Calu3 (cell line): ENCODE measurements at regions not wholly inside any gene's neighbourhood (a gene's known extent, or its start where the extent isn't known, plus 50 kb on each side); places are given as distances from the start of the nearest gene placed in this dataset.

Experiments
- BruUV-seq: library from RNA; stranded (reverse); fragments of 400-500 nt; replicated peaks from 2 replicates; lab custom pipeline; 2021; lab: Mats Ljungman, UMichigan
- CTCF ChIA-PET: fragments of 300-600 bp; sonication (Branson Sonifier 250); formaldehyde crosslinking; loops from one replicate; lab custom pipeline; 2022; ENCODE audit warnings: antibody characterized with exemption; lab: Charles Lee
- DNase-seq: peaks from one replicate; pipeline ENCODE4 v3.0.0; 2022
- H3K27ac Mint-ChIP-seq: one replicate; pipeline ENCODE4 v1.8.0; 2022; ENCODE audit warnings: mixed read lengths; ENCODE audit not compliant: unreplicated experiment
- H3K27me3 Mint-ChIP-seq: one replicate; pipeline ENCODE4 v1.8.0; 2022; ENCODE audit warnings: mixed read lengths; ENCODE audit not compliant: unreplicated experiment
- H3K36me3 Mint-ChIP-seq: one replicate; pipeline ENCODE4 v1.8.0; 2022; ENCODE audit warnings: mild to moderate bottlenecking, moderate library complexity, mixed read lengths; ENCODE audit not compliant: insufficient read depth, unreplicated experiment
- H3K4me1 Mint-ChIP-seq: one replicate; pipeline ENCODE4 v1.8.0; 2022; ENCODE audit warnings: mild to moderate bottlenecking, low read depth, mixed read lengths; ENCODE audit not compliant: unreplicated experiment
- H3K4me3 Mint-ChIP-seq: one replicate; pipeline ENCODE4 v1.8.0; 2022; ENCODE audit warnings: mild to moderate bottlenecking, low read depth, moderate library complexity, mixed read lengths; ENCODE audit not compliant: unreplicated experiment
- H3K9me3 Mint-ChIP-seq: one replicate; pipeline ENCODE4 v1.8.0; 2022; ENCODE audit warnings: low read depth, mixed read lengths; ENCODE audit not compliant: unreplicated experiment
- intact Hi-C: fragments of 100-400 bp; cut with micrococcal nuclease; formaldehyde crosslinking; loops from one replicate; pipeline ENCODE4 v1.10.0; 2022; ENCODE audit not compliant: unreplicated experiment
- TF ChIP-seq, protein P1 (sequence below): fragments of 200-600 bp; IDR thresholded peaks from one replicate; pipeline ENCODE4 v1.8.0; 2022; ENCODE audit warnings: antibody characterized with exemption; ENCODE audit not compliant: unreplicated experiment

DNA sequence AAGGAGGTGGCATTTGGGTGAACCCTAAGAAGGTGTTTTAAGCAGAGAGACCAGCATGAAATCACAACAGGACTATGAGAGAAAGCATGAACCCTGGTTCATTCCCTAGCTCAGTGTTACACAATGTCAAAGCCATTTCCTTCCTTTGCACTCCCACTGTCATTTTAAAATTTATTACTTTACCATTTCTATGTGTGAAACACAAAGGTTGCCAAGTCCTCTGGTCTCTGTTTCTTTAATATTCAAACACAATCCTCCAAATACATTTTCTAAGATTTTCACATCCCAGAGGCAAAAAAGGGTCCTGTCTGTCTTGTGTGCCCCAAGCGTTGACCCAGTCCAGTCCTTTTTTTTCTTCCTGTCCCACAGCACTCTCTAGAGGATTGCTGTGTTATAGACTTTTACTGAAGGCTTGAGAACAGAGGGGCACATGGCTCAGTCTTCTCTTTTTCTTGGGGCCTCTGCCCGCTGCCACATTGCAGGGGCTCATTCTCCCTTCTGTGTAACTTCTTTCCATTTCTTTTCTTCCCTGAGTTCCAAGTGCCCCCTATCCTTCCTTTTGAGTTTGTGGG lies 78.6 kb upstream of the SLC28A3 start:
- CTCF ChIA-PET: interaction anchor here (0.8 kb wide), 1 partner anchor 22 kb away, joined by 4 read pairs; no protein-coding TSS in a partner anchor
- Mint-ChIP-seq H3K36me3 (no peaks in the 10 kb centered on the region), H3K9me3 (peaks cover 3% of the 10 kb centered on the region), H3K4me1 (no peaks in the 10 kb centered on the region), H3K27ac (no peak overlapping the region), H3K27me3 (no peaks in the 10 kb centered on the region), H3K4me3 (no peak overlapping the region)
- BruUV-seq: no TSS peak
- no peak for DNase-seq
- TF ChIP-seq, protein P1, sequence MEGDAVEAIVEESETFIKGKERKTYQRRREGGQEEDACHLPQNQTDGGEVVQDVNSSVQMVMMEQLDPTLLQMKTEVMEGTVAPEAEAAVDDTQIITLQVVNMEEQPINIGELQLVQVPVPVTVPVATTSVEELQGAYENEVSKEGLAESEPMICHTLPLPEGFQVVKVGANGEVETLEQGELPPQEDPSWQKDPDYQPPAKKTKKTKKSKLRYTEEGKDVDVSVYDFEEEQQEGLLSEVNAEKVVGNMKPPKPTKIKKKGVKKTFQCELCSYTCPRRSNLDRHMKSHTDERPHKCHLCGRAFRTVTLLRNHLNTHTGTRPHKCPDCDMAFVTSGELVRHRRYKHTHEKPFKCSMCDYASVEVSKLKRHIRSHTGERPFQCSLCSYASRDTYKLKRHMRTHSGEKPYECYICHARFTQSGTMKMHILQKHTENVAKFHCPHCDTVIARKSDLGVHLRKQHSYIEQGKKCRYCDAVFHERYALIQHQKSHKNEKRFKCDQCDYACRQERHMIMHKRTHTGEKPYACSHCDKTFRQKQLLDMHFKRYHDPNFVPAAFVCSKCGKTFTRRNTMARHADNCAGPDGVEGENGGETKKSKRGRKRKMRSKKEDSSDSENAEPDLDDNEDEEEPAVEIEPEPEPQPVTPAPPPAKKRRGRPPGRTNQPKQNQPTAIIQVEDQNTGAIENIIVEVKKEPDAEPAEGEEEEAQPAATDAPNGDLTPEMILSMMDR: no peak
- intact Hi-C loops: no loop called here

DNA sequence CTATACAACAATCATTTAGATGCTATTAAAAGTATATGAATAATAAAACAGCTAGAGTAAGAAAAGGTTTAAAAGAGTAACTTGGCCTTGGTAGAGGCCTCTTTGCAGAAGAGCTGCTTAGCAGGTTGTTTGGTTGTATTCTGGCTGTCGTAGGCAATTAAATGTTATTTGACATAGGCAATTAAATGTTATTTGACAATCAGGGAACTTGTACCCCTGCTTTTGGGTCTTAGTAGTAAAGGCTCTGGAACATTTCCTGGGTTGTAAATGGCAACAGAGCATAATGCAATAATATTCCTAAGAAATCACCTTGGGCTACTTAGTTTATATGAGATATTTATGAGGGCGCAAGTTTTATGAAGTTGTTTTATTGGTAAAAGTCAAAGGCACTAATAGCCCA lies 84.4 kb upstream of the SLC28A3 start:
- intact Hi-C loops: no loop called here
- TF ChIP-seq, protein P1: no peak
- H3K27me3 Mint-ChIP-seq: no peaks in the 10 kb centered on the region

DNA sequence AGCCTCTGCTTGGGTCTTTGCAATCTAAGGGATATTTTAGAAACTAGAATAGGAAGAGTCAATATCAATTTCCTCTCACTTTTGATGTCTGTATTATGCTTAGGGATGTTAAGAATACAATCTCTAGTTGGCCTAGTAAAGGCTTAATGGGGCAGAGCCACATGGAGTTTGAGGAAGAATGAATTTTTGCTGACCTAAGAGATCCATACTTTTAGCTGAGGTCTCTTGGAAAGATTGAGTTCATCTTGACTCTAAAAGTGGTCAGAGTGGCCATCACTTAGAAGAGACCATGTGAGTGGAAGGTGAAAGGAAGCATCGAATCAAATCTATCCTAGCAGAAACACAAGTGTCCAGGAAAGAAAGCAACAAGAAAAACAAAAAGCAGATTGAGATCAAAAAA lies 92.2 kb upstream of the SLC28A3 start:
- H3K36me3 Mint-ChIP-seq: no peaks in the 10 kb centered on the region
- no peak for DNase-seq
- intact Hi-C loops: no loop called here
- BruUV-seq: no TSS peak
- no peak overlapping the region for H3K27ac Mint-ChIP-seq
- CTCF ChIA-PET: no interaction called here
- TF ChIP-seq, protein P1: no peak
- no peaks in the 10 kb centered on the region for H3K4me1 Mint-ChIP-seq
- H3K4me3 Mint-ChIP-seq: no peak overlapping the region
- H3K27me3 Mint-ChIP-seq: no peaks in the 10 kb centered on the region
- H3K9me3 Mint-ChIP-seq: peaks cover 3% of the 10 kb centered on the region

More for the DNA sequence above, 84.4 kb upstream of the SLC28A3 start:
- H3K9me3 Mint-ChIP-seq: peaks cover 3% of the 10 kb centered on the region
- H3K4me3 Mint-ChIP-seq: no peak overlapping the region
- no peak overlapping the region for H3K27ac Mint-ChIP-seq
- H3K36me3 Mint-ChIP-seq: no peaks in the 10 kb centered on the region
- no TSS peak for BruUV-seq
- no peaks in the 10 kb centered on the region for H3K4me1 Mint-ChIP-seq
- no peak for DNase-seq
- CTCF ChIA-PET: no interaction called here

DNA sequence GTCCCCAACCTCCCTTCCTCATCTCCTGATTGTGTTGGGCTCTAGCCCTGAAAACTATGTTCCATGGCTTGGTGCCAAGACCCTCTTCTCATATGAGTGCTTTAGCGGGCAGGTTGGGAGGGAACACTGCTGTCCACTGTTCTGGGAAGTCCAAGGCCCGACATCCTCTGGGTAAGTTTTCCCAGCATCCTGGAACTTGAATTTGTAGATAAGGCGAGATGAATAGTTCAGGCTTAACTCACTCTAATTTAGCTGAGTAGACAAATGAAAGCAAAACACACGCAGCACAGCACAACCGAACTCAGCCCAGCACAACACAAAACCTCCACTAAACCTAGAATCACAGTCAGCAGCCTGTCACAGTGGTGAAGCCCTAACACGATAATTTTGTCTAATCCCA lies 95.3 kb upstream of the SLC28A3 start:
- BruUV-seq: no TSS peak
- H3K4me3 Mint-ChIP-seq: no peak overlapping the region
- no peaks in the 10 kb centered on the region for H3K36me3 Mint-ChIP-seq
- H3K9me3 Mint-ChIP-seq: peaks cover 3% of the 10 kb centered on the region
- no peaks in the 10 kb centered on the region for H3K27me3 Mint-ChIP-seq
- TF ChIP-seq, protein P1: no peak
- no peak overlapping the region for H3K27ac Mint-ChIP-seq
- intact Hi-C loops: no loop called here
- CTCF ChIA-PET: no interaction called here
- DNase-seq: no peak
- no peaks in the 10 kb centered on the region for H3K4me1 Mint-ChIP-seq
